Prostate gland (tissue), 2 donors: ENCODE measurements at regions not wholly inside any gene's neighbourhood (a gene's known extent, or its start where the extent isn't known, plus 50 kb on each side); places are given as distances from the start of the nearest gene placed in this dataset.

ENCODE experiments used
- DNase-seq: peaks from one replicate; pipeline ENCODE4 v3.0.0-alpha.2; 2019; ENCODE audit warnings: low spot score
- H3K27ac ChIP-seq, 2 donors: fragments of 200-600 bp; sonication (generic); 2 replicates each; pipeline ENCODE4 v1.5.1; 2017 to 2019
- H3K27me3 ChIP-seq: fragments of 200-600 bp; sonication (generic); replicated peaks from 2 replicates; pipeline ENCODE4 v1.5.1; 2019; ENCODE audit not compliant: insufficient read depth
- H3K36me3 ChIP-seq, 2 donors: fragments of 200-600 bp; sonication (generic); 1 replicate in 1 of 2; 2 replicates in 1 of 2; pipeline versions ENCODE4 v1.5.1 to v1.8.1; 2017 to 2019
- H3K4me1 ChIP-seq: fragments of 200-600 bp; sonication (generic); replicated peaks from 2 replicates; pipeline ENCODE4 v1.5.1; 2019
- H3K4me3 ChIP-seq, 2 donors: fragments of 200-600 bp; sonication (generic); 2 replicates each; pipeline ENCODE4 v1.5.1; 2017 to 2019
- H3K9me3 ChIP-seq: fragments of 200-600 bp; sonication (generic); 2 replicates; pipeline ENCODE4 v1.5.1; 2017
- POLR2A ChIP-seq: fragments of 450-650 bp; IDR thresholded peaks from one replicate; pipeline ENCODE4 v1.6.1; 2016; ENCODE audit warnings: antibody characterized with exemption, mild to moderate bottlenecking
- POLR2AphosphoS5 ChIP-seq: sonication (generic); formaldehyde crosslinking; IDR thresholded peaks from one replicate; pipeline ENCODE4 v1.6.1; 2017; ENCODE audit warnings: antibody characterized with exemption
- whole genome bisulfite sequencing: methylation state at CpG from one replicate; pipeline ENCODE4 v1.1.5; 2018; 5-methylcytosine and 5-hydroxymethylcytosine counted together
- intact Hi-C: fragments of 100-400 bp; cut with DNase I; formaldehyde crosslinking; loops from one replicate; pipeline ENCODE4 v1.14.2; 2022
- TF ChIP-seq, protein P1 (sequence below), 4 experiments: fragments of 200-600 bp in 2 of 4; fragments of 450-650 bp in 2 of 4; sonication (generic) in 2 of 4; IDR thresholded peaks; 1 replicate in 3 of 4; 2 replicates in 1 of 4; pipeline ENCODE4 v1.5.1; 2016 to 2019; ENCODE audit warnings: antibody characterized with exemption in 4 of 4, mild to moderate bottlenecking in 2 of 4, moderate library complexity in 2 of 4

- no peaks in the 10 kb centered on the region for H3K4me1 ChIP-seq
- H3K27me3 ChIP-seq, result no peaks in the 10 kb centered on the region
- no peak overlapping the region for H3K4me3 ChIP-seq
- intact Hi-C loops, result no loop called here
- no peaks in the 10 kb centered on the region for H3K36me3 ChIP-seq
- WGBS, result 94% methylated on average over 28 of the region's 34 CpGs
- DNase-seq, result no peak
- H3K27ac ChIP-seq, result no peak overlapping the region
- no peaks in the 10 kb centered on the region for H3K9me3 ChIP-seq
- TF ChIP-seq POLR2A (no peak), POLR2AphosphoS5 (no peak)
- TF ChIP-seq, protein P1, sequence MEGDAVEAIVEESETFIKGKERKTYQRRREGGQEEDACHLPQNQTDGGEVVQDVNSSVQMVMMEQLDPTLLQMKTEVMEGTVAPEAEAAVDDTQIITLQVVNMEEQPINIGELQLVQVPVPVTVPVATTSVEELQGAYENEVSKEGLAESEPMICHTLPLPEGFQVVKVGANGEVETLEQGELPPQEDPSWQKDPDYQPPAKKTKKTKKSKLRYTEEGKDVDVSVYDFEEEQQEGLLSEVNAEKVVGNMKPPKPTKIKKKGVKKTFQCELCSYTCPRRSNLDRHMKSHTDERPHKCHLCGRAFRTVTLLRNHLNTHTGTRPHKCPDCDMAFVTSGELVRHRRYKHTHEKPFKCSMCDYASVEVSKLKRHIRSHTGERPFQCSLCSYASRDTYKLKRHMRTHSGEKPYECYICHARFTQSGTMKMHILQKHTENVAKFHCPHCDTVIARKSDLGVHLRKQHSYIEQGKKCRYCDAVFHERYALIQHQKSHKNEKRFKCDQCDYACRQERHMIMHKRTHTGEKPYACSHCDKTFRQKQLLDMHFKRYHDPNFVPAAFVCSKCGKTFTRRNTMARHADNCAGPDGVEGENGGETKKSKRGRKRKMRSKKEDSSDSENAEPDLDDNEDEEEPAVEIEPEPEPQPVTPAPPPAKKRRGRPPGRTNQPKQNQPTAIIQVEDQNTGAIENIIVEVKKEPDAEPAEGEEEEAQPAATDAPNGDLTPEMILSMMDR (IDR thresholded peaks at IDR 0.05), result no peak
These were observed 146.4 kb upstream of the ERCC6L2 start for GRCh38 chr9:95729046-95729445.

DNA sequence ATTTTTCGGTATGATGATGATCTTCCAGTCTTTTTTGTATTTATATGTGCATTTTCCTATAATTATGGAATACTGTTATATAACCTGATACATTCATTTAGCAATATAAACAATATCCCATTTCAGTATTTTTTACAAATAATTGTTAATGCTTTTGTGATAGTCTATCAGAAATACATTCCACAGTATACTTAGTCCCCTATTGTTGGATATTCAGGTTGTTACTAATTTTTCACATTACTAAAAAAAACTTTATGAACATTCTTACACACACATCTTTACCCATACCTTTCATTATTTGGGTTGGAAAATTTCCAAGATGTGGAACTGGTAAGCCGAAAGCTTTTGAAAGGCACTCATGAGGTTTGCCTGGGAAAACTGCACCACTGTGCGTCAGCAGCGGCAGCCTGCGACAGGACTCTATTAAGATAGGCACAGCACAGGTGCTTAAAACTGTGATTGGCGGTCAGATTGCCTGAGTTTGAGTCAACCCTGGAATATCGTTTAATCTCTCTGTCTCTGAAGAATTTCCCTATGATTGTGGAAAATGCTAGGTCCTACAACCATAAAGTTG lies 147.5 kb upstream of the ERCC6L2 start:
- no peak for DNase-seq

GRCh38 chr9:95726756-95727155 lies 148.7 kb upstream of the ERCC6L2 start:
- Histone ChIP-seq H3K27me3 (no peaks in the 10 kb centered on the region), H3K27ac (no peak overlapping the region), H3K9me3 (no peaks in the 10 kb centered on the region), H3K36me3 (no peaks in the 10 kb centered on the region), H3K4me3 (no peak overlapping the region), H3K4me1 (no peaks in the 10 kb centered on the region)
- DNase-seq, result no peak
- WGBS, result 73% methylated on average over 2 of the region's 2 CpGs
- TF ChIP-seq POLR2AphosphoS5 (no peak), POLR2A (no peak)
- TF ChIP-seq, protein P1 (IDR thresholded peaks at IDR 0.05), result peak; percentile 35 to 60 (median 56)
- intact Hi-C loops, result no loop called here

More for the DNA sequence above, 147.5 kb upstream of the ERCC6L2 start:
- intact Hi-C loops, result no loop called here
- no peak overlapping the region for H3K4me3 ChIP-seq
- H3K27me3 ChIP-seq, result no peaks in the 10 kb centered on the region
- no peak overlapping the region for H3K27ac ChIP-seq
- no peaks in the 10 kb centered on the region for H3K4me1 ChIP-seq
- no peaks in the 10 kb centered on the region for H3K36me3 ChIP-seq
- H3K9me3 ChIP-seq, result no peaks in the 10 kb centered on the region
- 77% methylated on average over 7 of the region's 7 CpGs for WGBS
- TF ChIP-seq POLR2A (no peak), POLR2AphosphoS5 (no peak)
- TF ChIP-seq, protein P1 (IDR thresholded peaks at IDR 0.05), result no peak

- Histone ChIP-seq H3K27me3 (no peaks in the 10 kb centered on the region), H3K27ac (no peak overlapping the region), H3K9me3 (no peaks in the 10 kb centered on the region), H3K4me3 (no peak overlapping the region), H3K4me1 (no peaks in the 10 kb centered on the region), H3K36me3 (no peaks in the 10 kb centered on the region)
- intact Hi-C loops, result no loop called here
- TF ChIP-seq POLR2AphosphoS5, result no peak
- WGBS, result 94% methylated on average over 4 of the region's 4 CpGs
- DNase-seq, result no peak
These were observed 150.4 kb upstream of the ERCC6L2 start for GRCh38 chr9:95725045-95725444.

DNA sequence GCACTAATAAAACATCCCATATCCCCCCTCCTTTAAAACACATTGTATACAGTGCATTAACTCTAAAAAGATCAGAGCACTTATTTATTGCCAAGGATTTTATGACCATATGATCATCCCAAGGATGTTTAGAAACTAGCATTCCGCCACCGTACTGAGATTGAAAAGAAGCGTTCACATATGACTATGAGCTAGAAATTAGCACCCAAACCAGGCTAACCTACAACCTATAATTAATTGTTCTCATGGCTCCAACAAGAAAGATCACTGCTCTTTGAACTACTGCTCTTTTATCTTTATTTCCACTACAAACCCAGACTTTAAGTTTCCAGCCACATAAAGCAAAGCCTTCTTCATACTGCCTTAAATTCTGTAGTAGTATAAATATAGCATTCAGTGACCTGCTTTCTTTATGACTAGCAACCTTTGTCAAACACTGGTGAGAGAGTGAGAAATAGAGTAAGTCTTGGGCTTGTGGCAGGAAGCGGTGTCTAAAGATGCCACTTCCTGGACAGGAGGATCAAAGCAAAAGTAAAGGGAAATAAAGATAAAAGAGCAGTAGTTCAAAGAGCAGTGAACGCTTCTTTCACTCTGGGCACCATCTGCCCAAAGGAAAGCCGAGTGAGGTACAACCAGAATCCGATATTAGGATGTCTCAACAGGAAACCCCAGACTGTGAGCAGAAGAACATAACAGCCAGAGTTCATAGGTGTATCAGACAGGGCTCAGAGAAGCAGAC lies 151.1 kb upstream of the ERCC6L2 start:
- H3K27ac ChIP-seq, result no peak overlapping the region
- WGBS, result 69% methylated on average over 7 of the region's 7 CpGs
- no peak overlapping the region for H3K4me3 ChIP-seq
- no peaks in the 10 kb centered on the region for H3K9me3 ChIP-seq
- no peaks in the 10 kb centered on the region for H3K4me1 ChIP-seq
- no peaks in the 10 kb centered on the region for H3K27me3 ChIP-seq
- no peaks in the 10 kb centered on the region for H3K36me3 ChIP-seq
- intact Hi-C loops, result no loop called here
- DNase-seq, result no peak
- TF ChIP-seq POLR2AphosphoS5 (no peak), POLR2A (no peak)
- TF ChIP-seq, protein P1 (IDR thresholded peaks at IDR 0.05), result no peak
